K562 (cell line): ENCODE measurements at regions not wholly inside any gene's neighbourhood (a gene's known extent, or its start where the extent isn't known, plus 50 kb on each side); places are given as distances from the start of the nearest gene placed in this dataset.

Experiments
- ATAC-seq: fragments of 200-7000 bp; cut with Tn5 transposase; 3 replicates; pipeline ENCODE4 v1.9.1; 2020; ENCODE audit warnings: moderate library complexity
- BruUV-seq: library from RNA; stranded (reverse); fragments of 400-500 nt; replicated peaks from 2 replicates; lab custom pipeline; 2021; lab: Mats Ljungman, UMichigan
- CTCF ChIA-PET: fragments of 300-600 bp; formaldehyde crosslinking; extraction: SDS; loops from one replicate; lab custom pipeline; 2021; ENCODE audit warnings: low intra/inter-chr PET ratio; lab: Yijun Ruan, JAX
- POLR2A ChIA-PET: fragments of 300-600, 350-650 bp; sonication (Branson Sonifier 250); formaldehyde crosslinking; extraction: SDS; loops from one replicate; lab custom pipeline; 2021; ENCODE audit warnings: antibody characterized with exemption, inconsistent platforms; lab: Yijun Ruan, JAX
- DNase-seq, 4 experiments: peaks; one replicate each; pipeline versions ENCODE4 v3.0.0 to v3.0.0-alpha.2; 2011 to 2018; ENCODE audit warnings: low spot score in 3 of 4, mixed read lengths in 3 of 4; ENCODE audit errors: extremely low read depth in 1 of 4
- FAIRE-seq: peaks from 2 replicates; lab custom pipeline; 2011; peaks lifted over from hg19 to GRCh38; lab: Jason Lieb, UNC
- H2AFZ ChIP-seq: 2 replicates; pipeline ENCODE4 v1.6.0; 2011; ENCODE audit warnings: low read depth, low read length, control low read depth, inconsistent platforms
- H3K27ac ChIP-seq: fragments of 200-600 bp; 3 replicates; pipeline ENCODE4 v1.8.0; 2011; ENCODE audit warnings: low read depth, mild to moderate bottlenecking, control low read depth, inconsistent platforms, low read length, moderate library complexity, mixed read lengths; ENCODE audit errors: extremely low read depth
- H3K27me3 ChIP-seq, 2 experiments: fragments of 300-600 bp in 1 of 2; 2 replicates in 1 of 2; 3 replicates in 1 of 2; pipeline versions ENCODE4 v1.6.0 to v1.8.0; 2011; ENCODE audit warnings: inconsistent platforms in 2 of 2, low read length in 2 of 2, mild to moderate bottlenecking in 1 of 2, mixed read lengths in 1 of 2, moderate library complexity in 1 of 2; ENCODE audit not compliant: control insufficient read depth in 2 of 2, insufficient read depth in 2 of 2
- H3K36me3 ChIP-seq: fragments of 300-600 bp; 3 replicates; pipeline ENCODE4 v1.8.0; 2011; ENCODE audit warnings: mild to moderate bottlenecking, low read length, inconsistent platforms; ENCODE audit not compliant: control insufficient read depth, insufficient read depth
- H3K4me1 ChIP-seq, 2 experiments: fragments of 200-600 bp in 1 of 2; replicated peaks in 1 of 2; 2 replicates in 1 of 2; 3 replicates in 1 of 2; pipeline versions ENCODE4 v1.5.1 to v1.8.0; 2011; ENCODE audit warnings: inconsistent platforms in 2 of 2, low read length in 2 of 2, mild to moderate bottlenecking in 1 of 2, mixed read lengths in 1 of 2, moderate library complexity in 1 of 2; ENCODE audit not compliant: control insufficient read depth in 2 of 2, insufficient read depth in 2 of 2
- H3K4me2 ChIP-seq: 2 replicates; pipeline ENCODE4 v1.6.1; 2011; ENCODE audit warnings: low read length, control low read depth, inconsistent platforms, mixed read lengths; ENCODE audit not compliant: insufficient read depth
- H3K4me3 ChIP-seq: fragments of 200-600 bp; sonication (generic), shearing (Covaris generic); 2 replicates; pipeline ENCODE4 v1.5.1; 2016; ENCODE audit warnings: control low read depth, inconsistent platforms
- H3K79me2 ChIP-seq: fragments of 200-600 bp; 3 replicates; pipeline ENCODE4 v1.8.0; 2011; ENCODE audit warnings: low read length, inconsistent platforms; ENCODE audit not compliant: control insufficient read depth, insufficient read depth
- H3K9ac ChIP-seq, 2 experiments: 2 replicates each; pipeline versions ENCODE4 v1.6.0 to v1.6.1; 2011; ENCODE audit warnings: low read depth in 2 of 2, low read length in 2 of 2, control low read depth in 1 of 2, inconsistent platforms in 1 of 2, mild to moderate bottlenecking in 1 of 2, mixed read lengths in 1 of 2; ENCODE audit not compliant: insufficient read depth in 1 of 2
- H3K9me1 ChIP-seq: one replicate; pipeline ENCODE4 v1.6.0; 2011; ENCODE audit warnings: inconsistent platforms, mild to moderate bottlenecking, low read length, moderate library complexity; ENCODE audit not compliant: control insufficient read depth, insufficient read depth
- H3K9me3 ChIP-seq: replicated peaks from 2 replicates; pipeline ENCODE4 v1.5.1; 2011; ENCODE audit warnings: low read depth, low read length, inconsistent platforms; ENCODE audit not compliant: control insufficient read depth, insufficient read depth
- H4K20me1 ChIP-seq: replicated peaks from 2 replicates; pipeline ENCODE4 v1.6.1; 2011; ENCODE audit warnings: low read length, inconsistent platforms, mixed read lengths; ENCODE audit not compliant: control insufficient read depth, insufficient read depth
- CCAR2 ChIP-seq: fragments of 200-400 bp; formaldehyde crosslinking; IDR thresholded peaks from 2 replicates; pipeline ENCODE4 v1.6.1; 2017; ENCODE audit warnings: mild to moderate bottlenecking, low read depth, low read length
- CXXC5 ChIP-seq: fragments of 250-450 bp; sonication (Bioruptor Pico); IDR thresholded peaks from 2 replicates; pipeline ENCODE4 v1.8.0; 2022; ENCODE audit warnings: inconsistent platforms, mild to moderate bottlenecking, moderate library complexity
- DDX20 ChIP-seq: fragments of 450-650 bp; IDR thresholded peaks from 2 replicates; pipeline ENCODE4 v1.6.1; 2016; ENCODE audit warnings: missing genetic modification characterization, low read depth, mild to moderate bottlenecking, missing compliant biosample characterization, moderate library complexity
- EP300 ChIP-seq: IDR thresholded peaks from 2 replicates; pipeline ENCODE4 v1.6.1; 2012; ENCODE audit warnings: low read length, improper control_type of control experiment
- ERF ChIP-seq: fragments of 450-650 bp; formaldehyde crosslinking; IDR thresholded peaks from 2 replicates; pipeline ENCODE4 v1.4.0; 2020; ENCODE audit warnings: mild to moderate bottlenecking, mixed read lengths
- HIVEP1 ChIP-seq: fragments of 250-450 bp; sonication (Bioruptor Pico); IDR thresholded peaks from 2 replicates; pipeline ENCODE4 v1.4.0; 2020; ENCODE audit warnings: mild to moderate bottlenecking
- HMG20A ChIP-seq: fragments of 450-650 bp; formaldehyde crosslinking; conservative IDR thresholded peaks from 2 replicates; pipeline ENCODE4 v1.4.0; 2020; ENCODE audit warnings: mild to moderate bottlenecking, mixed read lengths
- NFATC3 ChIP-seq: fragments of 450-650 bp; IDR thresholded peaks from 2 replicates; pipeline ENCODE4 v1.6.1; 2017; ENCODE audit warnings: mild to moderate bottlenecking
- NR3C1 ChIP-seq: sonication (generic); formaldehyde crosslinking; IDR thresholded peaks from 2 replicates; pipeline ENCODE4 v1.8.1; 2022; ENCODE audit warnings: missing genetic modification reagents
- RBFOX2 ChIP-seq: fragments of 200-400 bp; formaldehyde crosslinking; IDR thresholded peaks from 2 replicates; pipeline ENCODE4 v1.6.1; 2017; ENCODE audit warnings: low read depth, mild to moderate bottlenecking, low read length, moderate library complexity
- ZBTB5 ChIP-seq: fragments of 450-650 bp; IDR thresholded peaks from 2 replicates; pipeline ENCODE4 v1.6.1; 2017; ENCODE audit warnings: antibody characterized with exemption
- ZEB2 ChIP-seq: fragments of 450-650 bp; IDR thresholded peaks from 2 replicates; pipeline ENCODE4 v1.6.1; 2016
- ZNF212 ChIP-seq: fragments of 450-650 bp; formaldehyde crosslinking; IDR thresholded peaks from 2 replicates; pipeline ENCODE4 v1.4.0; 2020; ENCODE audit warnings: mild to moderate bottlenecking
- ZNF41 ChIP-seq: fragments of 250-450 bp; sonication (Bioruptor Pico); conservative IDR thresholded peaks from 2 replicates; pipeline ENCODE4 v1.4.0; 2020; ENCODE audit warnings: mild to moderate bottlenecking
- ZNF76 ChIP-seq: fragments of 250-450 bp; sonication (Bioruptor Pico); IDR thresholded peaks from 2 replicates; pipeline ENCODE4 v1.4.0; 2020; ENCODE audit warnings: mild to moderate bottlenecking, moderate library complexity, borderline replicate concordance
- ZNF830 ChIP-seq: fragments of 250-450 bp; sonication (Bioruptor Pico); IDR thresholded peaks from 2 replicates; pipeline ENCODE4 v1.5.0; 2021; ENCODE audit warnings: mild to moderate bottlenecking
- WGBS: fragments of 100-300 bp; shearing (Covaris generic); methylation state at CpG from one replicate; pipeline ENCODE4 v1.1.6; 2016; ENCODE audit warnings: low coverage, mixed read lengths; ENCODE audit not compliant: insufficient coverage; ENCODE audit errors: missing lambda C conversion rate; 5-methylcytosine and 5-hydroxymethylcytosine counted together
- in situ Hi-C: fragments of 300-500 bp; cut with MboI; formaldehyde crosslinking; loops from 4 replicates; pipeline ENCODE4 v1.15.0; 2018; ENCODE audit warnings: inconsistent platforms, mixed read lengths
- intact Hi-C: fragments of 100-400 bp; cut with micrococcal nuclease; formaldehyde crosslinking; loops from 2 replicates; pipeline ENCODE4 v1.14.2; 2022
- TF ChIP-seq, protein P1 (sequence below): fragments of 450-650 bp; IDR thresholded peaks from 2 replicates; pipeline ENCODE4 v1.7.1; 2018; ENCODE audit warnings: mild to moderate bottlenecking, low read depth; ENCODE audit not compliant: partially characterized antibody
- TF ChIP-seq, protein P2 (sequence below): fragments of 450-650 bp; formaldehyde crosslinking; IDR thresholded peaks from 2 replicates; pipeline ENCODE4 v1.4.0; 2020; ENCODE audit warnings: mild to moderate bottlenecking, moderate library complexity

- peak; percentile 65 for FAIRE-seq
- in situ Hi-C loops: no loop called here
- no peak for TF ChIP-seq ZBTB5
- 0 out of 2 replicates have a peak, but pooled peaks have one; percentile 22 for TF ChIP-seq ZEB2
- TF ChIP-seq RBFOX2: 0 out of 2 replicates have a peak, but pooled peaks have one; percentile 26
- no peak for TF ChIP-seq ZNF212 (CRISPR knock-in tag)
- TF ChIP-seq ZNF830 (CRISPR knock-in tag): no peak
- peak; percentile 57 for TF ChIP-seq EP300
- 0 out of 2 replicates have a peak, but pooled peaks have one; percentile 44 for TF ChIP-seq ZNF76 (CRISPR knock-in tag)
- TF ChIP-seq, protein P1, sequence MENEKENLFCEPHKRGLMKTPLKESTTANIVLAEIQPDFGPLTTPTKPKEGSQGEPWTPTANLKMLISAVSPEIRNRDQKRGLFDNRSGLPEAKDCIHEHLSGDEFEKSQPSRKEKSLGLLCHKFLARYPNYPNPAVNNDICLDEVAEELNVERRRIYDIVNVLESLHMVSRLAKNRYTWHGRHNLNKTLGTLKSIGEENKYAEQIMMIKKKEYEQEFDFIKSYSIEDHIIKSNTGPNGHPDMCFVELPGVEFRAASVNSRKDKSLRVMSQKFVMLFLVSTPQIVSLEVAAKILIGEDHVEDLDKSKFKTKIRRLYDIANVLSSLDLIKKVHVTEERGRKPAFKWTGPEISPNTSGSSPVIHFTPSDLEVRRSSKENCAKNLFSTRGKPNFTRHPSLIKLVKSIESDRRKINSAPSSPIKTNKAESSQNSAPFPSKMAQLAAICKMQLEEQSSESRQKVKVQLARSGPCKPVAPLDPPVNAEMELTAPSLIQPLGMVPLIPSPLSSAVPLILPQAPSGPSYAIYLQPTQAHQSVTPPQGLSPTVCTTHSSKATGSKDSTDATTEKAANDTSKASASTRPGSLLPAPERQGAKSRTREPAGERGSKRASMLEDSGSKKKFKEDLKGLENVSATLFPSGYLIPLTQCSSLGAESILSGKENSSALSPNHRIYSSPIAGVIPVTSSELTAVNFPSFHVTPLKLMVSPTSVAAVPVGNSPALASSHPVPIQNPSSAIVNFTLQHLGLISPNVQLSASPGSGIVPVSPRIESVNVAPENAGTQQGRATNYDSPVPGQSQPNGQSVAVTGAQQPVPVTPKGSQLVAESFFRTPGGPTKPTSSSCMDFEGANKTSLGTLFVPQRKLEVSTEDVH: peak; percentile 42
- TF ChIP-seq, protein P2, sequence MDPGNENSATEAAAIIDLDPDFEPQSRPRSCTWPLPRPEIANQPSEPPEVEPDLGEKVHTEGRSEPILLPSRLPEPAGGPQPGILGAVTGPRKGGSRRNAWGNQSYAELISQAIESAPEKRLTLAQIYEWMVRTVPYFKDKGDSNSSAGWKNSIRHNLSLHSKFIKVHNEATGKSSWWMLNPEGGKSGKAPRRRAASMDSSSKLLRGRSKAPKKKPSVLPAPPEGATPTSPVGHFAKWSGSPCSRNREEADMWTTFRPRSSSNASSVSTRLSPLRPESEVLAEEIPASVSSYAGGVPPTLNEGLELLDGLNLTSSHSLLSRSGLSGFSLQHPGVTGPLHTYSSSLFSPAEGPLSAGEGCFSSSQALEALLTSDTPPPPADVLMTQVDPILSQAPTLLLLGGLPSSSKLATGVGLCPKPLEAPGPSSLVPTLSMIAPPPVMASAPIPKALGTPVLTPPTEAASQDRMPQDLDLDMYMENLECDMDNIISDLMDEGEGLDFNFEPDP (CRISPR knock-in tag): no peak
- no peak for TF ChIP-seq CCAR2
- TF ChIP-seq ERF: no peak
- no peak for TF ChIP-seq HMG20A
- no peak for TF ChIP-seq NR3C1 (CRISPR knock-in tag)
- TF ChIP-seq DDX20 (tag): 0 out of 2 replicates have a peak, but pooled peaks have one; percentile 21
- no peak for TF ChIP-seq ZNF41 (CRISPR knock-in tag)
- TF ChIP-seq HIVEP1: 0 out of 2 replicates have a peak, but pooled peaks have one; percentile 12
- TF ChIP-seq NFATC3: no peak
- TF ChIP-seq CXXC5: peak; percentile 60; the same call in 1 of the 2 replicates
Observed at GRCh38 chr7:106425017-106425719, 140.4 kb upstream of the NAMPT start.

More at GRCh38 chr7:106425017-106425719, 140.4 kb upstream of the NAMPT start:
- peak in 1 of 4 experiments; percentile 38 for DNase-seq
- no peak overlapping the region for H3K4me3 ChIP-seq
- no peaks in the 10 kb centered on the region for H3K79me2 ChIP-seq
- BruUV-seq: no TSS peak
- no peaks in the 10 kb centered on the region for H4K20me1 ChIP-seq
- WGBS: 6% methylated on average over 7 of the region's 7 CpGs
- H3K9ac ChIP-seq: peak overlapping the region in 1 of 2 experiments; percentile 30; a peak in 1 of 4 replicates
- no peaks in the 10 kb centered on the region for H3K9me3 ChIP-seq
- no peaks in the 10 kb centered on the region for H3K36me3 ChIP-seq
- ChIA-PET CTCF (no interaction called here), POLR2A (interaction anchor here (0.6 to 2.3 kb wide), 5 partner anchors 9 to 48 kb away, joined by 3 to 10 read pairs (median 4); no protein-coding TSS in a partner anchor)
- H3K27ac ChIP-seq: no peak overlapping the region
- H3K4me2 ChIP-seq: no peak overlapping the region
- peak; percentile 47 for ATAC-seq
- H3K9me1 ChIP-seq: no peaks in the 10 kb centered on the region
- H2AFZ ChIP-seq: peak overlapping the region; percentile 41
- intact Hi-C loops: no loop called here
- H3K4me1 ChIP-seq: peaks cover 0 to 16% of the 10 kb centered on the region in 2 experiments; a peak in 4 of 5 replicates
- H3K27me3 ChIP-seq: no peaks in the 10 kb centered on the region; a peak in 2 of 5 replicates
